Peyer's patch (tissue), 4 donors: ENCODE measurements at regions not wholly inside any gene's neighbourhood (a gene's known extent, or its start where the extent isn't known, plus 50 kb on each side); places are given as distances from the start of the nearest gene placed in this dataset.

Experiments used
- CTCF ChIP-seq, 6 experiments: fragments of 450-650 bp in 4 of 6; fragments of 200-600 bp in 2 of 6; sonication (generic) in 1 of 6; IDR thresholded peaks; one replicate each; pipeline ENCODE4 v1.5.1; 2017 to 2019; ENCODE audit warnings: antibody characterized with exemption in 6 of 6, mild to moderate bottlenecking in 3 of 6, moderate library complexity in 1 of 6
- POLR2A ChIP-seq, 2 donors: fragments of 450-650 bp; IDR thresholded peaks; one replicate each; pipeline ENCODE4 v1.5.1; 2017; ENCODE audit warnings: antibody characterized with exemption in 2 of 2, mild to moderate bottlenecking in 2 of 2, moderate library complexity in 2 of 2

- TF ChIP-seq CTCF (IDR thresholded peaks at IDR 0.05) (no peak), POLR2A (IDR thresholded peaks at IDR 0.05) (no peak)
These were observed 226.3 kb upstream of the KLF6 start for GRCh38 chr10:4011136-4011812.
